Brain microvascular endothelial cell (primary cell): ENCODE measurements at regions not wholly inside any gene's neighbourhood (a gene's known extent, or its start where the extent isn't known, plus 50 kb on each side); places are given as distances from the start of the nearest gene placed in this dataset.
A peak's percentile ranks its signal among the peaks of the same experiment; 100 is the strongest.

Experiments used
- DNase-seq: peaks from one replicate; pipeline ENCODE4 v3.0.0-alpha.2; 2020
- H3K27ac ChIP-seq: fragments of 250-450 bp; sonication (Bioruptor Pico); 2 replicates; pipeline ENCODE4 v1.5.1; 2020; ENCODE audit warnings: mild to moderate bottlenecking, moderate library complexity
- H3K27me3 ChIP-seq: fragments of 250-450 bp; sonication (Bioruptor Pico); replicated peaks from 2 replicates; pipeline ENCODE4 v1.5.1; 2020; ENCODE audit warnings: mild to moderate bottlenecking
- H3K36me3 ChIP-seq: fragments of 250-450 bp; sonication (Bioruptor Pico); replicated peaks from 2 replicates; pipeline ENCODE4 v1.5.1; 2020; ENCODE audit warnings: mild to moderate bottlenecking
- H3K4me3 ChIP-seq: 2 replicates; pipeline ENCODE4 v1.5.1; 2011; ENCODE audit warnings: low read depth, mild to moderate bottlenecking, control low read depth, low read length, moderate library complexity
- in situ Hi-C: cut with HindIII; loops from 2 replicates; pipeline ENCODE4 v1.10.0; 2017; ENCODE audit warnings: low sequenced_read_pairs, low pct_ligation_motif_present
- TF ChIP-seq, protein P1 (sequence below): IDR thresholded peaks from 2 replicates; pipeline ENCODE4 v1.5.1; 2011; ENCODE audit warnings: low read depth, mild to moderate bottlenecking, moderate library complexity, low read length, control low read depth, inconsistent platforms; ENCODE audit errors: missing control alignments

DNA sequence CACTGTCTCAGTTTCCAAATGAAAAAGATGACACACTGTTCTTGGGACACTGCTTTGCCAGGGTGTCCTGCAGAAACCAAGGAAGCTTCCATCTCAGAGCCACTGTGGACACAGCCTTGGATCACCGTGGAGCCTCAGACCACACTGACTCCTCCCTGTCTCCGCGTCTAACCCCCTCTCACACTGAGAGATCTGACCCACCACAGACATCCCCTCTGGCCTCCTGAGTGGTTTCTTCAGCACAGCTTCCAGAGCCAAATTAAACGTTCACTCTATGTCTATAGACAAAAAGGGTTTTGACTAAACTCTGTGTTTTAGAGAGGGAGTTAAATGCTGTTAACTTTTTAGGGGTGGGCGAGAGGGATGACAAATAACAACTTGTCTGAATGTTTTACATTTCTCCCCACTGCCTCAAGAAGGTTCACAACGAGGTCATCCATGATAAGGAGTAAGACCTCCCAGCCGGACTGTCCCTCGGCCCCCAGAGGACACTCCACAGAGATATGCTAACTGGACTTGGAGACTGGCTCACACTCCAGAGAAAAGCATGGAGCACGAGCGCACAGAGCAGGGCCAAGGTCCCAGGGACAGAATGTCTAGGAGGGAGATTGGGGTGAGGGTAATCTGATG, 113.4 kb upstream of the PKDCC start:
- Histone ChIP-seq H3K27ac (peak overlapping the region; percentile 94), H3K4me3 (no peak overlapping the region), H3K27me3 (no peaks in the 10 kb centered on the region), H3K36me3 (no peaks in the 10 kb centered on the region)
- DNase-seq: peak; percentile 83
- in situ Hi-C loops: no loop called here
- TF ChIP-seq, protein P1, sequence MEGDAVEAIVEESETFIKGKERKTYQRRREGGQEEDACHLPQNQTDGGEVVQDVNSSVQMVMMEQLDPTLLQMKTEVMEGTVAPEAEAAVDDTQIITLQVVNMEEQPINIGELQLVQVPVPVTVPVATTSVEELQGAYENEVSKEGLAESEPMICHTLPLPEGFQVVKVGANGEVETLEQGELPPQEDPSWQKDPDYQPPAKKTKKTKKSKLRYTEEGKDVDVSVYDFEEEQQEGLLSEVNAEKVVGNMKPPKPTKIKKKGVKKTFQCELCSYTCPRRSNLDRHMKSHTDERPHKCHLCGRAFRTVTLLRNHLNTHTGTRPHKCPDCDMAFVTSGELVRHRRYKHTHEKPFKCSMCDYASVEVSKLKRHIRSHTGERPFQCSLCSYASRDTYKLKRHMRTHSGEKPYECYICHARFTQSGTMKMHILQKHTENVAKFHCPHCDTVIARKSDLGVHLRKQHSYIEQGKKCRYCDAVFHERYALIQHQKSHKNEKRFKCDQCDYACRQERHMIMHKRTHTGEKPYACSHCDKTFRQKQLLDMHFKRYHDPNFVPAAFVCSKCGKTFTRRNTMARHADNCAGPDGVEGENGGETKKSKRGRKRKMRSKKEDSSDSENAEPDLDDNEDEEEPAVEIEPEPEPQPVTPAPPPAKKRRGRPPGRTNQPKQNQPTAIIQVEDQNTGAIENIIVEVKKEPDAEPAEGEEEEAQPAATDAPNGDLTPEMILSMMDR: no peak

DNA sequence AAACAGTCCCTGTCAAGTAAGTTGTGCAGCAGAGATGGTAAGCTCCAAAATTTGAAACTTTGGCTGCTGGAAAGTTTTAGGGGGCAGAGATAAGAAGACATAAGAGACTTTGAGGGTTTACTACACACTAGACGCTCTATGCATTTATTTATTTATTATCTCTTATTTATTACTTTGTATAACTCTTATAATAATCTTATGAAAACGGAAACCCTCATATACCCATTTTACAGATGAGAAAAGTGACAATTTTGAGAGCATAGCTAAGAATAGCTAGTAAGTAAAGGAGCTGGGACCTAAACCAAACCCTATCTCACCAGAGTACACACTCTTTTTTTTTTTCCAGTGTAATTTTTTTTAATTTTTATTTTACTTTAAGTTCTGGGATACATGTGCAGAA, 112.8 kb upstream of the PKDCC start:
- in situ Hi-C loops: no loop called here
- DNase-seq: no peak
- TF ChIP-seq, protein P1: no peak

DNA sequence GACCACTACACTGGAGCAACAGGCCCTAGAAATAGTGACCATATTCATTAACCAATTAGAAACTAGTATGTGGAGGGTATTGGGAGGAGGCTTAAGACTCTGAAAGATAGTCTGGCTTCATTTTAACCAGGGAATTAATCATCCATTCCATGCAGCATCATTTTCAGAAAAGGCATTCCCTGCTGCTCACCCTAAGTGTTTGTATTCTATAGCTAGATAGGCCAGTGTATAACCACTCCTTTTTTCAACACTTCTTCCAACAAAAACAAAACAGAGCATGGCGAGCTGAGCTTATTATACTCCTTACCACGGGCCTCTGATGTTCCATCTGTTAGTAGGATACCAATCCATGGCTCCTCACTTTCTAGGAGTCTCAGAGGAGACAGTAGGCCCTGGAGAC, 112.0 kb upstream of the PKDCC start:
- Histone ChIP-seq H3K27ac (no peak overlapping the region), H3K4me3 (no peak overlapping the region), H3K27me3 (no peaks in the 10 kb centered on the region), H3K36me3 (no peaks in the 10 kb centered on the region)
- no peak for DNase-seq
- in situ Hi-C loops: no loop called here
- TF ChIP-seq, protein P1: no peak

More for the DNA sequence above, 112.8 kb upstream of the PKDCC start:
- H3K36me3 ChIP-seq: no peaks in the 10 kb centered on the region
- peak overlapping the region; percentile 94 for H3K27ac ChIP-seq
- H3K27me3 ChIP-seq: no peaks in the 10 kb centered on the region
- no peak overlapping the region for H3K4me3 ChIP-seq

DNA sequence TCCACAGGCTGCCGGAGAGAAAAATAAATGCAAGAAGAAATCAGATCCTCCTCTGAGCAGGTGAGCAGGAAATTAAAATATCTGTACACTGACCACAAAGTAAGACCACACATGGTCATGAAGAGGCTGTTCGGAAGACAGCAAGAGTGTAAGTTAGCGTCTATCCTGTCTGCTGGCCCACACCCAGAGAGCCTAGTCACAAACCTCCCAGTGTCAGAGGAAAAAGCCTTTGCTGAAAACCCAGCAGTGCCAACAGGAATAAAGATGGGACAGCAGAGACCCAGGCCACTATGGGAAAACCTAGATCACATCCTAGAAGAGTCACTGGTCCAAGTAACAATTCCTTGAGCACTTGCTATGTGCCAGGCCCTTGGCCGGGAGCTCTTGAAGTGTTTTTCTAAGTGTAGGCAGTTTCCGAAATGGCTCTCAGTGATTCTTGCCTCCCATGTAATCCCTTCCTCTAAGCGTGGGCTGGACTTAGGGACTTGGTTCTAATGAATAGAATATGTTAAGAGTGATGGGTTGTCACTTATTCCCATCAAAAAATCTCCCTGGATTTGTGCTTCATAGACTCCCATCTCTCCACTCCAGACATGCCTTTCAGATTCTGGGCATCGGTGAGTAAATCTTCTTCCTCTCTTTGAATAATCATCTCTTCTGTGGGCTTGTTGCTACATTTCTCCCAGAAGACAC, 110.9 kb upstream of the PKDCC start:
- in situ Hi-C loops: no loop called here
- no peaks in the 10 kb centered on the region for H3K36me3 ChIP-seq
- TF ChIP-seq, protein P1: no peak
- H3K4me3 ChIP-seq: no peak overlapping the region
- DNase-seq: no peak
- no peak overlapping the region for H3K27ac ChIP-seq
- no peaks in the 10 kb centered on the region for H3K27me3 ChIP-seq

DNA sequence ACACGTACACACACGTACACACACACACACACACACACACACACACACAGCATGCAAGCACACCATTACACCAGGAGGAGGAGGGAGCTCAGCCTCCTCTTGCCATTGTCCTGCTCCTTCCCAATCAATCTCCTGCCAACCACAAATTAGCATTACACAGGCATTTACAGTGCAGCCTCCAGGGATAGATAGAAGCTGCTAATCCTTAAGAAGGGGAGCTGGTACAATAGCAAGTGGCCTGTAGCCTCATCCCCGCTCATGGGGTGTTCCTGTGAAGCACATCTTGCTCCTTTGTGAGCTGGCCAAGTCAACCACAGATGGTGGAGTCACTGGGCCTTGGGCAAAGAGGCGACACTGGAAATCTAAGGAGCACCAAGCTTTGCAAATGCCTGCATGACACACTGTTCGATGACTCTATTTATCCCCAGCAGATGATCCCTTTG, 110.3 kb upstream of the PKDCC start:
- Histone ChIP-seq H3K27me3 (no peaks in the 10 kb centered on the region), H3K27ac (no peak overlapping the region), H3K36me3 (no peaks in the 10 kb centered on the region), H3K4me3 (no peak overlapping the region)
- in situ Hi-C loops: no loop called here
- no peak for DNase-seq
- TF ChIP-seq, protein P1: no peak
